K562 (cell line): ENCODE measurements at regions not wholly inside any gene's neighbourhood (a gene's known extent, or its start where the extent isn't known, plus 50 kb on each side); places are given as distances from the start of the nearest gene placed in this dataset.

Experiments used
- ATAC-seq: fragments of 200-7000 bp; cut with Tn5 transposase; 3 replicates; pipeline ENCODE4 v1.9.1; 2020; ENCODE audit warnings: moderate library complexity
- BruUV-seq: library from RNA; stranded (reverse); fragments of 400-500 nt; replicated peaks from 2 replicates; lab custom pipeline; 2021; lab: Mats Ljungman, UMichigan
- CTCF ChIA-PET: fragments of 300-600 bp; formaldehyde crosslinking; extraction: SDS; loops from one replicate; lab custom pipeline; 2021; ENCODE audit warnings: low intra/inter-chr PET ratio; lab: Yijun Ruan, JAX
- POLR2A ChIA-PET: fragments of 300-600, 350-650 bp; sonication (Branson Sonifier 250); formaldehyde crosslinking; extraction: SDS; loops from one replicate; lab custom pipeline; 2021; ENCODE audit warnings: antibody characterized with exemption, inconsistent platforms; lab: Yijun Ruan, JAX
- DNase-seq, 4 experiments: peaks; one replicate each; pipeline versions ENCODE4 v3.0.0 to v3.0.0-alpha.2; 2011 to 2018; ENCODE audit warnings: low spot score in 3 of 4, mixed read lengths in 3 of 4; ENCODE audit errors: extremely low read depth in 1 of 4
- FAIRE-seq: peaks from 2 replicates; lab custom pipeline; 2011; peaks lifted over from hg19 to GRCh38; lab: Jason Lieb, UNC
- H2AFZ ChIP-seq: 2 replicates; pipeline ENCODE4 v1.6.0; 2011; ENCODE audit warnings: low read depth, low read length, control low read depth, inconsistent platforms
- H3K27ac ChIP-seq: fragments of 200-600 bp; 3 replicates; pipeline ENCODE4 v1.8.0; 2011; ENCODE audit warnings: low read depth, mild to moderate bottlenecking, control low read depth, inconsistent platforms, low read length, moderate library complexity, mixed read lengths; ENCODE audit errors: extremely low read depth
- H3K27me3 ChIP-seq, 2 experiments: fragments of 300-600 bp in 1 of 2; 2 replicates in 1 of 2; 3 replicates in 1 of 2; pipeline versions ENCODE4 v1.6.0 to v1.8.0; 2011; ENCODE audit warnings: inconsistent platforms in 2 of 2, low read length in 2 of 2, mild to moderate bottlenecking in 1 of 2, mixed read lengths in 1 of 2, moderate library complexity in 1 of 2; ENCODE audit not compliant: control insufficient read depth in 2 of 2, insufficient read depth in 2 of 2
- H3K36me3 ChIP-seq: fragments of 300-600 bp; 3 replicates; pipeline ENCODE4 v1.8.0; 2011; ENCODE audit warnings: mild to moderate bottlenecking, low read length, inconsistent platforms; ENCODE audit not compliant: control insufficient read depth, insufficient read depth
- H3K4me1 ChIP-seq, 2 experiments: fragments of 200-600 bp in 1 of 2; replicated peaks in 1 of 2; 2 replicates in 1 of 2; 3 replicates in 1 of 2; pipeline versions ENCODE4 v1.5.1 to v1.8.0; 2011; ENCODE audit warnings: inconsistent platforms in 2 of 2, low read length in 2 of 2, mild to moderate bottlenecking in 1 of 2, mixed read lengths in 1 of 2, moderate library complexity in 1 of 2; ENCODE audit not compliant: control insufficient read depth in 2 of 2, insufficient read depth in 2 of 2
- H3K4me2 ChIP-seq: 2 replicates; pipeline ENCODE4 v1.6.1; 2011; ENCODE audit warnings: low read length, control low read depth, inconsistent platforms, mixed read lengths; ENCODE audit not compliant: insufficient read depth
- H3K4me3 ChIP-seq: fragments of 200-600 bp; sonication (generic), shearing (Covaris generic); 2 replicates; pipeline ENCODE4 v1.5.1; 2016; ENCODE audit warnings: control low read depth, inconsistent platforms
- H3K79me2 ChIP-seq: fragments of 200-600 bp; 3 replicates; pipeline ENCODE4 v1.8.0; 2011; ENCODE audit warnings: low read length, inconsistent platforms; ENCODE audit not compliant: control insufficient read depth, insufficient read depth
- H3K9ac ChIP-seq, 2 experiments: 2 replicates each; pipeline versions ENCODE4 v1.6.0 to v1.6.1; 2011; ENCODE audit warnings: low read depth in 2 of 2, low read length in 2 of 2, control low read depth in 1 of 2, inconsistent platforms in 1 of 2, mild to moderate bottlenecking in 1 of 2, mixed read lengths in 1 of 2; ENCODE audit not compliant: insufficient read depth in 1 of 2
- H3K9me1 ChIP-seq: one replicate; pipeline ENCODE4 v1.6.0; 2011; ENCODE audit warnings: inconsistent platforms, mild to moderate bottlenecking, low read length, moderate library complexity; ENCODE audit not compliant: control insufficient read depth, insufficient read depth
- H3K9me3 ChIP-seq: replicated peaks from 2 replicates; pipeline ENCODE4 v1.5.1; 2011; ENCODE audit warnings: low read depth, low read length, inconsistent platforms; ENCODE audit not compliant: control insufficient read depth, insufficient read depth
- H4K20me1 ChIP-seq: replicated peaks from 2 replicates; pipeline ENCODE4 v1.6.1; 2011; ENCODE audit warnings: low read length, inconsistent platforms, mixed read lengths; ENCODE audit not compliant: control insufficient read depth, insufficient read depth
- CBX1 ChIP-seq: sonication (generic); IDR thresholded peaks from 2 replicates; pipeline ENCODE4 v1.6.1; 2016; ENCODE audit warnings: antibody characterized with exemption, low read depth, mild to moderate bottlenecking
- DACH1 ChIP-seq: fragments of 450-650 bp; IDR thresholded peaks from 2 replicates; pipeline ENCODE4 v1.6.1; 2018; ENCODE audit not compliant: partially characterized antibody
- NCOA1 ChIP-seq: fragments of 450-650 bp; IDR thresholded peaks from 2 replicates; pipeline ENCODE4 v1.6.1; 2016; ENCODE audit warnings: low read depth
- NEUROD1 ChIP-seq: fragments of 150-350 bp; IDR thresholded peaks from 2 replicates; pipeline ENCODE4 v1.6.1; 2014; ENCODE audit warnings: borderline replicate concordance, low read length, low read depth; ENCODE audit not compliant: partially characterized antibody
- NR2F6 ChIP-seq: fragments of 450-650 bp; formaldehyde crosslinking; IDR thresholded peaks from 2 replicates; pipeline ENCODE4 v1.4.0; 2020; ENCODE audit warnings: mild to moderate bottlenecking
- XRCC5 ChIP-seq: fragments of 200-400 bp; formaldehyde crosslinking; IDR thresholded peaks from 2 replicates; pipeline ENCODE4 v1.6.1; 2017; ENCODE audit warnings: low read depth, mild to moderate bottlenecking, low read length
- ZNF24 ChIP-seq: fragments of 450-650 bp; IDR thresholded peaks from 2 replicates; pipeline ENCODE4 v1.6.1; 2016
- ZNF76 ChIP-seq: fragments of 250-450 bp; sonication (Bioruptor Pico); IDR thresholded peaks from 2 replicates; pipeline ENCODE4 v1.4.0; 2020; ENCODE audit warnings: mild to moderate bottlenecking, moderate library complexity, borderline replicate concordance
- WGBS: fragments of 100-300 bp; shearing (Covaris generic); methylation state at CpG from one replicate; pipeline ENCODE4 v1.1.6; 2016; ENCODE audit warnings: low coverage, mixed read lengths; ENCODE audit not compliant: insufficient coverage; ENCODE audit errors: missing lambda C conversion rate; 5-methylcytosine and 5-hydroxymethylcytosine counted together
- in situ Hi-C: fragments of 300-500 bp; cut with MboI; formaldehyde crosslinking; loops from 4 replicates; pipeline ENCODE4 v1.15.0; 2018; ENCODE audit warnings: inconsistent platforms, mixed read lengths
- intact Hi-C: fragments of 100-400 bp; cut with micrococcal nuclease; formaldehyde crosslinking; loops from 2 replicates; pipeline ENCODE4 v1.14.2; 2022
- TF ChIP-seq, protein P1 (sequence below): sonication (generic); formaldehyde crosslinking; IDR thresholded peaks from 2 replicates; pipeline ENCODE4 v1.4.0; 2020; ENCODE audit warnings: mild to moderate bottlenecking, missing genetic modification reagents

DNA sequence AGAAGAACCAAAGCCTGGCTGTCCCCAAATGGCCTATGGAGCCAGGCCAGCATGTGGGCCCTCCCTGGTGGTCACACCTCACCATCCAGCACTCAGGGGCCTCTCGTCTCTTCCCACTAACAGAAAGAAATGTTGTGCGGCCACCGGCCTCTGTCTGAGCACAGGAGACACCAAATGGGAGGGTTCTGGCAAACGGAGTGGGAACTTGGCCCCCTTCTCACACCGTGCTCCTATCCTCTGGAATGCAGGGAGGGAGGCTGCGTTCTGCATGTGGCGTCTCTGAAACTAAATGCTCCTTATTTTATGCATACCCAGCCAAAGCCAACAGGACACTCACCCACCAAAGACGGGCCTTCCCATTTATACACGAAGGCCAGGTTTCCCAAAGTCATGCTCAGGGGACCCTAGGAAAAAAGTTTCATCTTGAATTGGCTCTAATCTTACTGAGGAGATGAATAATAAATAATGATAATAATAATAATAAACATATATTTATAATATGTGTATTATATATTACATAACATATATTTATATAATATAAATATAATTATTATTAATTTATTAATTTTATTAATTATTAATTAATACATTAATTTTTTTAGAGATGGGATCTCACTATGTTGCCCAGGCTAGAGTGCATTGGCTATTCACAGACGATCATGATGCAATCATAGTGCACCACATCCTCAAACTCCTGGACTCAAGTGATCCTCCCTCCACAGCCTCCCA lies 102.4 kb downstream of the FOXF2 start:
- no peak for DNase-seq
- Histone ChIP-seq H3K4me2 (no peak overlapping the region), H3K9ac (no peak overlapping the region), H3K4me3 (no peak overlapping the region), H3K36me3 (no peaks in the 10 kb centered on the region), H3K9me1 (no peaks in the 10 kb centered on the region), H3K27me3 (peaks cover 6 to 33% of the 10 kb centered on the region in 2 experiments), H2AFZ (no peak overlapping the region), H3K4me1 (no peaks in the 10 kb centered on the region; a peak in 1 of 5 replicates), H3K27ac (no peak overlapping the region), H3K79me2 (no peaks in the 10 kb centered on the region), H4K20me1 (no peaks in the 10 kb centered on the region), H3K9me3 (no peaks in the 10 kb centered on the region)
- no TSS peak for BruUV-seq
- in situ Hi-C loops (no loop called here), intact Hi-C loops (no loop called here)
- POLR2A ChIA-PET = no interaction called here
- FAIRE-seq = no peak
- ATAC-seq = no peak
- CTCF ChIA-PET = no interaction called here
- TF ChIP-seq CBX1 (no peak), NEUROD1 (no peak), NCOA1 (no peak), NR2F6 (CRISPR knock-in tag) (no peak), ZNF24 (no peak), DACH1 (peak; percentile 43), XRCC5 (no peak), ZNF76 (CRISPR knock-in tag) (no peak)
- TF ChIP-seq, protein P1, sequence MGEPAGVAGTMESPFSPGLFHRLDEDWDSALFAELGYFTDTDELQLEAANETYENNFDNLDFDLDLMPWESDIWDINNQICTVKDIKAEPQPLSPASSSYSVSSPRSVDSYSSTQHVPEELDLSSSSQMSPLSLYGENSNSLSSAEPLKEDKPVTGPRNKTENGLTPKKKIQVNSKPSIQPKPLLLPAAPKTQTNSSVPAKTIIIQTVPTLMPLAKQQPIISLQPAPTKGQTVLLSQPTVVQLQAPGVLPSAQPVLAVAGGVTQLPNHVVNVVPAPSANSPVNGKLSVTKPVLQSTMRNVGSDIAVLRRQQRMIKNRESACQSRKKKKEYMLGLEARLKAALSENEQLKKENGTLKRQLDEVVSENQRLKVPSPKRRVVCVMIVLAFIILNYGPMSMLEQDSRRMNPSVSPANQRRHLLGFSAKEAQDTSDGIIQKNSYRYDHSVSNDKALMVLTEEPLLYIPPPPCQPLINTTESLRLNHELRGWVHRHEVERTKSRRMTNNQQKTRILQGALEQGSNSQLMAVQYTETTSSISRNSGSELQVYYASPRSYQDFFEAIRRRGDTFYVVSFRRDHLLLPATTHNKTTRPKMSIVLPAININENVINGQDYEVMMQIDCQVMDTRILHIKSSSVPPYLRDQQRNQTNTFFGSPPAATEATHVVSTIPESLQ (CRISPR knock-in tag) = no peak
- WGBS = 14% methylated on average over 10 of the region's 10 CpGs
